Liver (tissue), 8 donors: ENCODE measurements at regions not wholly inside any gene's neighbourhood (a gene's known extent, or its start where the extent isn't known, plus 50 kb on each side); places are given as distances from the start of the nearest gene placed in this dataset.

Experiments used
- DNase-seq: peaks from one replicate; pipeline ENCODE4 v3.0.0-alpha.2; 2017; ENCODE audit warnings: low spot score
- H3K27ac ChIP-seq, 2 donors: one replicate each; pipeline ENCODE4 v1.7.0; 2013; ENCODE audit warnings: inconsistent platforms in 2 of 2, low read length in 2 of 2, control low read depth in 1 of 2, low read depth in 1 of 2, mild to moderate bottlenecking in 1 of 2
- H3K27me3 ChIP-seq, 4 donors: one replicate each; pipeline versions ENCODE4 v1.6.1 to v1.7.0; 2013; ENCODE audit warnings: low read length in 3 of 4, inconsistent platforms in 1 of 4, mild to moderate bottlenecking in 1 of 4, moderate library complexity in 1 of 4; ENCODE audit not compliant: control insufficient read depth in 4 of 4, insufficient read depth in 4 of 4
- H3K36me3 ChIP-seq, 4 donors: one replicate each; pipeline versions ENCODE4 v1.6.1 to v1.7.0; 2013; ENCODE audit warnings: low read length in 3 of 4, mild to moderate bottlenecking in 3 of 4, low read depth in 1 of 4, moderate library complexity in 1 of 4; ENCODE audit not compliant: control insufficient read depth in 4 of 4, insufficient read depth in 3 of 4
- H3K4me1 ChIP-seq, 4 donors: one replicate each; pipeline versions ENCODE4 v1.6.1 to v1.7.0; 2013; ENCODE audit warnings: low read length in 3 of 4, mild to moderate bottlenecking in 3 of 4, moderate library complexity in 1 of 4; ENCODE audit not compliant: control insufficient read depth in 4 of 4, insufficient read depth in 4 of 4
- H3K4me3 ChIP-seq, 3 donors: one replicate each; pipeline versions ENCODE4 v1.6.1 to v1.7.0; 2013; ENCODE audit warnings: low read length in 3 of 3, control low read depth in 1 of 3, low read depth in 1 of 3, mild to moderate bottlenecking in 1 of 3
- H3K9ac ChIP-seq, 2 donors: one replicate each; pipeline ENCODE4 v1.7.0; 2013; ENCODE audit warnings: low read length in 2 of 2, mild to moderate bottlenecking in 2 of 2, moderate library complexity in 2 of 2, control low read depth in 1 of 2, low read depth in 1 of 2
- H3K9me3 ChIP-seq, 4 donors: one replicate each; pipeline versions ENCODE4 v1.6.1 to v1.7.0; 2013; ENCODE audit warnings: low read length in 3 of 4; ENCODE audit not compliant: control insufficient read depth in 4 of 4
- ATF3 ChIP-seq: IDR thresholded peaks from 2 replicates; pipeline ENCODE4 v1.6.1; 2016; ENCODE audit warnings: antibody characterized with exemption
- CTCF ChIP-seq: fragments of 150-350 bp; IDR thresholded peaks from 2 replicates; pipeline ENCODE4 v1.5.1; 2017; ENCODE audit warnings: improper control_type of control experiment, low read depth, low read length; ENCODE audit not compliant: missing input control
- EGR1 ChIP-seq, 2 donors: IDR thresholded peaks; 2 replicates each; pipeline ENCODE4 v1.6.1; 2016 to 2018; ENCODE audit warnings: antibody characterized with exemption in 2 of 2, low read depth in 2 of 2
- FOXA1 ChIP-seq: IDR thresholded peaks from 2 replicates; pipeline ENCODE4 v1.6.1; 2016; ENCODE audit warnings: antibody characterized with exemption
- FOXA2 ChIP-seq: IDR thresholded peaks from 2 replicates; pipeline ENCODE4 v1.6.1; 2016; ENCODE audit warnings: antibody characterized with exemption
- GABPA ChIP-seq, 2 donors: IDR thresholded peaks in 1 of 2; conservative IDR thresholded peaks in 1 of 2; 2 replicates each; pipeline ENCODE4 v1.6.1; 2016; ENCODE audit warnings: antibody characterized with exemption in 2 of 2, mild to moderate bottlenecking in 1 of 2, moderate library complexity in 1 of 2
- HNF4A ChIP-seq, 2 donors: conservative IDR thresholded peaks; 2 replicates each; pipeline ENCODE4 v1.6.1; 2016; ENCODE audit warnings: antibody characterized with exemption in 2 of 2, mild to moderate bottlenecking in 2 of 2
- HNF4G ChIP-seq: IDR thresholded peaks from 2 replicates; pipeline ENCODE4 v1.6.1; 2016; ENCODE audit warnings: antibody characterized with exemption
- JUND ChIP-seq, 2 donors: IDR thresholded peaks; 2 replicates each; pipeline ENCODE4 v1.6.1; 2016; ENCODE audit warnings: antibody characterized with exemption in 2 of 2
- MAX ChIP-seq: IDR thresholded peaks from 2 replicates; pipeline ENCODE4 v1.6.1; 2016; ENCODE audit warnings: antibody characterized with exemption
- NR2F2 ChIP-seq: IDR thresholded peaks from 2 replicates; pipeline ENCODE4 v1.6.1; 2016; ENCODE audit warnings: antibody characterized with exemption
- RAD21 ChIP-seq, 2 donors: IDR thresholded peaks; 2 replicates each; pipeline ENCODE4 v1.6.1; 2016; ENCODE audit warnings: antibody characterized with exemption in 2 of 2, mild to moderate bottlenecking in 2 of 2
- REST ChIP-seq: IDR thresholded peaks from 2 replicates; pipeline ENCODE4 v1.6.1; 2016; ENCODE audit warnings: antibody characterized with exemption, mild to moderate bottlenecking
- RXRA ChIP-seq, 2 donors: IDR thresholded peaks; 2 replicates each; pipeline ENCODE4 v1.6.1; 2017 to 2018; ENCODE audit warnings: antibody characterized with exemption in 2 of 2, mild to moderate bottlenecking in 1 of 2
- SP1 ChIP-seq: IDR thresholded peaks from 2 replicates; pipeline ENCODE4 v1.6.1; 2018; ENCODE audit warnings: antibody characterized with exemption, mild to moderate bottlenecking
- YY1 ChIP-seq: IDR thresholded peaks from 2 replicates; pipeline ENCODE4 v1.6.1; 2016; ENCODE audit warnings: antibody characterized with exemption, mild to moderate bottlenecking
- ZBTB33 ChIP-seq: IDR thresholded peaks from 2 replicates; pipeline ENCODE4 v1.6.1; 2016; ENCODE audit warnings: antibody characterized with exemption
- WGBS: extraction: QIAGEN DNeasy Blood & Tissue Kit; methylation state at CpG from one replicate; pipeline ENCODE4 v1.1.7; 2013; 5-methylcytosine and 5-hydroxymethylcytosine counted together
- donor health status: healthy.
- donor health status: healthy.
- donor health status: healthy.
- donor health status: healthy.
- donor health status: healthy.

- TF ChIP-seq RXRA (IDR thresholded peaks at IDR 0.05), result no peak
- no peak for TF ChIP-seq HNF4G
- TF ChIP-seq FOXA1, result no peak
- TF ChIP-seq REST, result no peak
- TF ChIP-seq SP1, result no peak
- no peak for TF ChIP-seq RAD21 (IDR thresholded peaks at IDR 0.05)
- TF ChIP-seq ATF3, result no peak
- TF ChIP-seq ZBTB33, result no peak
- TF ChIP-seq JUND (IDR thresholded peaks at IDR 0.05), result no peak
- no peak for TF ChIP-seq GABPA (IDR thresholded peaks at IDR 0.05 in 1 of 2, conservative IDR thresholded peaks at IDR 0.05 in 1 of 2)
- no peak for TF ChIP-seq NR2F2
- no peak for TF ChIP-seq CTCF
- no peak for TF ChIP-seq HNF4A (conservative IDR thresholded peaks at IDR 0.05)
- TF ChIP-seq MAX, result no peak
- TF ChIP-seq YY1, result no peak
- TF ChIP-seq EGR1 (IDR thresholded peaks at IDR 0.05; ENCODE audit: low read depth in 2 of 2), result no peak
- no peak overlapping the region for H3K4me3 ChIP-seq
- no peaks in the 10 kb centered on the region for H3K4me1 ChIP-seq
- H3K36me3 ChIP-seq, result no peaks in the 10 kb centered on the region
- H3K9me3 ChIP-seq, result no peaks in the 10 kb centered on the region
- 69% methylated on average over 7 of the region's 7 CpGs for WGBS
- no peak overlapping the region for H3K27ac ChIP-seq
- no peak overlapping the region for H3K9ac ChIP-seq
- peaks cover 0 to 4% (median under 1%) of the 10 kb centered on the region in 4 donors for H3K27me3 ChIP-seq
- DNase-seq, result no peak
These were observed 694.9 kb downstream of the GALR1 start for GRCh38 chr18:77944533-77944932.

GRCh38 chr18:77948567-77948966 lies 698.9 kb downstream of the GALR1 start:
- 42% methylated on average over 2 of the region's 2 CpGs for WGBS
- H3K4me1 ChIP-seq, result no peaks in the 10 kb centered on the region
- H3K27ac ChIP-seq, result no peak overlapping the region
- H3K27me3 ChIP-seq, result peaks cover 0 to 4% (median 0%) of the 10 kb centered on the region in 4 donors
- H3K4me3 ChIP-seq, result no peak overlapping the region
- no peaks in the 10 kb centered on the region for H3K36me3 ChIP-seq
- H3K9me3 ChIP-seq, result no peaks in the 10 kb centered on the region
- DNase-seq, result no peak
- no peak overlapping the region for H3K9ac ChIP-seq
- TF ChIP-seq ATF3 (no peak), YY1 (no peak), ZBTB33 (no peak), CTCF (no peak), GABPA (IDR thresholded peaks at IDR 0.05 in 1 of 2, conservative IDR thresholded peaks at IDR 0.05 in 1 of 2) (no peak), EGR1 (IDR thresholded peaks at IDR 0.05; ENCODE audit: low read depth in 2 of 2) (no peak), HNF4G (no peak), FOXA1 (no peak), NR2F2 (no peak), JUND (IDR thresholded peaks at IDR 0.05) (no peak), FOXA2 (no peak), RAD21 (IDR thresholded peaks at IDR 0.05) (no peak), RXRA (IDR thresholded peaks at IDR 0.05) (no peak), HNF4A (conservative IDR thresholded peaks at IDR 0.05) (no peak), MAX (no peak)
